GM12865 (cell line): ENCODE measurements at regions not wholly inside any gene's neighbourhood (a gene's known extent, or its start where the extent isn't known, plus 50 kb on each side); places are given as distances from the start of the nearest gene placed in this dataset.

Experiments used
- DNase-seq: peaks from one replicate; pipeline ENCODE4 v3.0.0; 2010; ENCODE audit warnings: low read depth
- H3K4me3 ChIP-seq: 2 replicates; pipeline ENCODE4 v1.5.1; 2011; ENCODE audit warnings: mild to moderate bottlenecking, low read depth, low read length, control low read depth
- CTCF ChIP-seq: IDR thresholded peaks from 2 replicates; pipeline ENCODE4 v1.5.1; 2011; ENCODE audit warnings: low read length, control low read depth, low read depth, inconsistent platforms; ENCODE audit not compliant: insufficient read depth; ENCODE audit errors: missing control alignments

GRCh38 chr2:177080746-177081284, 131.8 kb upstream of the HNRNPA3 start:
- no peak overlapping the region for H3K4me3 ChIP-seq
- no peak for DNase-seq
- no peak for TF ChIP-seq CTCF

GRCh38 chr2:177084607-177085006, 128.0 kb upstream of the HNRNPA3 start:
- no peak for TF ChIP-seq CTCF
- H3K4me3 ChIP-seq, result no peak overlapping the region
- no peak for DNase-seq

- H3K4me3 ChIP-seq, result no peak overlapping the region
- DNase-seq, result no peak
- no peak for TF ChIP-seq CTCF
These were observed 124.1 kb upstream of the HNRNPA3 start for GRCh38 chr2:177088529-177088928.

- no peak for TF ChIP-seq CTCF
- DNase-seq, result peak; percentile 3
- H3K4me3 ChIP-seq, result no peak overlapping the region
These were observed 121.6 kb upstream of the HNRNPA3 start for GRCh38 chr2:177090967-177091366.

GRCh38 chr2:177093371-177093770, 119.2 kb upstream of the HNRNPA3 start:
- DNase-seq, result no peak
- no peak overlapping the region for H3K4me3 ChIP-seq
- no peak for TF ChIP-seq CTCF

GRCh38 chr2:177098001-177098613, 114.5 kb upstream of the HNRNPA3 start:
- TF ChIP-seq CTCF, result no peak
- no peak for DNase-seq
- H3K4me3 ChIP-seq, result no peak overlapping the region

- no peak for TF ChIP-seq CTCF
- DNase-seq, result no peak
- H3K4me3 ChIP-seq, result no peak overlapping the region
These were observed 110.7 kb upstream of the HNRNPA3 start for GRCh38 chr2:177101930-177102329.
